H1 (cell line): ENCODE measurements at regions not wholly inside any gene's neighbourhood (a gene's known extent, or its start where the extent isn't known, plus 50 kb on each side); places are given as distances from the start of the nearest gene placed in this dataset.

Experiments
- BCL11A ChIP-seq, 2 experiments: IDR thresholded peaks; one replicate each; pipeline ENCODE4 v1.6.1; 2011; ENCODE audit warnings: low read depth in 2 of 2, low read length in 2 of 2, mild to moderate bottlenecking in 2 of 2
- CREB1 ChIP-seq: IDR thresholded peaks from 2 replicates; pipeline ENCODE4 v1.6.1; 2012; ENCODE audit warnings: inconsistent platforms
- RNF2 ChIP-seq: fragments of 200-900, 300-1000 bp; sonication (generic); IDR thresholded peaks from 2 replicates; pipeline ENCODE4 v1.7.1; 2016; ENCODE audit warnings: borderline replicate concordance, low read depth, mild to moderate bottlenecking, antibody characterized with exemption, low read length; ENCODE audit not compliant: poor library complexity, severe bottlenecking; ENCODE audit errors: missing control alignments
- TBP ChIP-seq: IDR thresholded peaks from 2 replicates; pipeline ENCODE4 v1.6.1; 2011; ENCODE audit warnings: low read depth, low read length, improper control_type of control experiment

DNA sequence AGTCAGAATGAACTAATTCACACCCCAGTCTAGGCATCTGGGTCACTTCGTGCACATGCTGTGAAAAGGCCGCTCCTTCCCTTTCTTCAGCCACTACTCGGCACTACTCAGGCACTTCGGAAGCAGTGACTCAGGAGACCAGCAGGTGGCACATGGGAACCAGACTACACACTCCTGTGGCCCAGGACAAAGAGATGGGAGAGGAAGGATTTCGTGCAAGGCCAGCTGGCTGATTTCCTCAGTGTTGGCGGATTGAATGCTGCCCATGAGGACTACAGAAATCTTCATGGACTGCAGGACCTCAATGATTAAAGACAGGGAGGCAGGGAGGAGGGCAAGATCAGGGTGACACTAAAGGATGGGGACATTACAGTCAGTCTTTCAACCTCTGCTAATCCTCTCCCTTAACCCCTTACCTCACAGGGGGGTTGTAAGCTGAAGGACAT, 117.8 kb upstream of the SPACA1 start (continued):
- TF ChIP-seq TBP: no peak
- peak; percentile 44; the same call in 1 of the 2 replicates for TF ChIP-seq CREB1
- TF ChIP-seq RNF2: no peak
- TF ChIP-seq BCL11A (IDR thresholded peaks at IDR 0.05; ENCODE audit: low read depth in 2 of 2, low read length in 2 of 2): no peak
